OCI-LY1 (cell line): ENCODE measurements at regions not wholly inside any gene's neighbourhood (a gene's known extent, or its start where the extent isn't known, plus 50 kb on each side); places are given as distances from the start of the nearest gene placed in this dataset.

ENCODE experiments used
- H2AFZ ChIP-seq: fragments of 200-600 bp; sonication (generic), shearing (Covaris generic); 2 replicates; pipeline ENCODE4 v1.6.0; 2014; ENCODE audit warnings: antibody characterized with exemption, mild to moderate bottlenecking, low read length
- H3F3A ChIP-seq: fragments of 200-600 bp; sonication (generic), shearing (Covaris generic); 2 replicates; pipeline ENCODE4 v1.6.0; 2014; ENCODE audit warnings: mild to moderate bottlenecking, antibody characterized with exemption, low read length, moderate library complexity; ENCODE audit not compliant: insufficient read depth
- H3K27ac ChIP-seq: fragments of 200-600 bp; sonication (generic); 2 replicates; pipeline ENCODE4 v1.5.1; 2014; ENCODE audit warnings: low read length, mixed run types, mild to moderate bottlenecking, low read depth; ENCODE audit not compliant: poor library complexity, severe bottlenecking
- H3K27me3 ChIP-seq: fragments of 200-600 bp; sonication (generic); 2 replicates; pipeline ENCODE4 v1.6.0; 2014; ENCODE audit warnings: antibody characterized with exemption, mild to moderate bottlenecking, low read length, moderate library complexity; ENCODE audit not compliant: insufficient read depth
- H3K36me3 ChIP-seq: fragments of 200-600 bp; sonication (generic); 2 replicates; pipeline ENCODE4 v1.6.1; 2014; ENCODE audit warnings: mild to moderate bottlenecking, antibody characterized with exemption, low read length, moderate library complexity, mixed read lengths; ENCODE audit not compliant: insufficient read depth
- H3K4me1 ChIP-seq: fragments of 200-600 bp; sonication (generic); 2 replicates; pipeline ENCODE4 v1.5.1; 2014; ENCODE audit warnings: mild to moderate bottlenecking, low read length, moderate library complexity; ENCODE audit not compliant: insufficient read depth, severe bottlenecking
- H3K4me2 ChIP-seq: fragments of 200-600 bp; sonication (generic), shearing (Covaris generic); 2 replicates; pipeline ENCODE4 v1.6.1; 2014; ENCODE audit warnings: low read length
- H3K4me3 ChIP-seq: fragments of 200-600 bp; sonication (generic); 2 replicates; pipeline ENCODE4 v1.5.1; 2014; ENCODE audit warnings: low read length, low read depth, mild to moderate bottlenecking, mixed read lengths; ENCODE audit not compliant: poor library complexity, severe bottlenecking
- H3K79me2 ChIP-seq: fragments of 200-600 bp; shearing (Covaris generic); 2 replicates; pipeline ENCODE4 v1.6.1; 2016; ENCODE audit warnings: mixed run types, low read length, mixed read lengths; ENCODE audit not compliant: insufficient read depth
- H3K9ac ChIP-seq: fragments of 200-600 bp; sonication (generic), shearing (Covaris generic); 2 replicates; pipeline ENCODE4 v1.6.1; 2014; ENCODE audit warnings: mild to moderate bottlenecking, low read length, mixed read lengths
- H3K9me2 ChIP-seq: fragments of 200-600 bp; sonication (generic), shearing (Covaris generic); 2 replicates; pipeline ENCODE4 v1.6.1; 2014; ENCODE audit warnings: low read depth, mild to moderate bottlenecking, low read length, mixed read lengths
- H3K9me3 ChIP-seq: fragments of 200-600 bp; shearing (Covaris generic); 2 replicates; pipeline ENCODE4 v1.6.1; 2014; ENCODE audit warnings: low read length, mixed read lengths
- H4K20me1 ChIP-seq: fragments of 200-600 bp; sonication (generic), shearing (Covaris generic); 2 replicates; pipeline ENCODE4 v1.6.0; 2016; ENCODE audit warnings: mild to moderate bottlenecking, low read length; ENCODE audit not compliant: insufficient read depth
- EZH2 ChIP-seq: fragments of 200-600 bp; sonication (generic), shearing (Covaris generic); IDR thresholded peaks from 2 replicates; pipeline ENCODE4 v1.8.0; 2017; ENCODE audit warnings: borderline replicate concordance, mixed run types, mild to moderate bottlenecking, antibody characterized with exemption, low read length, moderate library complexity, mixed read lengths
- TF ChIP-seq, protein P1 (sequence below): fragments of 200-600 bp; sonication (generic), shearing (Covaris generic); IDR thresholded peaks from 2 replicates; pipeline ENCODE4 v1.5.1; 2017; ENCODE audit warnings: mild to moderate bottlenecking, antibody characterized with exemption, low read length, moderate library complexity, mixed read lengths

DNA sequence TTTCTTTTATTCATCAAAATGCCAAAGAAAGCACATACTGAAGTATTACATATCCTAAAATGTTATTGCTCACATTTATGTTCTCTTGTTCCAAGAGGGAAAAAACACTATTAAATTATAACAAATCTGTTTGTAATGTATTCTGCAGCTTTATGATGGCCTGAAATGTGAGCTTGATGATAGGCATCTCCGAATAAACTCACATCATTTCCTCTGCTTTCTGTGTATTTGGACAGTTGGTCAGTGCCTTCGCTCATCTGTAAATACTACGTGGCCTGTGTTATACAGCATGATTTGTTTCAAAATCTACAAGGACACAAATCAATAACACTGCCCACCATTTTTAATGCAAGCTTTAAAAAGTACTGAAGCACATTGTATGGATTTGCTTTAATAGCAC is 672.8 kb upstream of the SYT4 start:
- Histone ChIP-seq H3K4me3 (no peak overlapping the region), H3K79me2 (no peaks in the 10 kb centered on the region), H3K36me3 (no peaks in the 10 kb centered on the region), H2AFZ (no peak overlapping the region), H4K20me1 (no peaks in the 10 kb centered on the region), H3K9ac (no peak overlapping the region), H3K27me3 (no peaks in the 10 kb centered on the region), H3F3A (no peaks in the 10 kb centered on the region), H3K27ac (no peak overlapping the region), H3K9me2 (no peaks in the 10 kb centered on the region), H3K9me3 (no peaks in the 10 kb centered on the region), H3K4me2 (no peak overlapping the region), H3K4me1 (no peaks in the 10 kb centered on the region)
- TF ChIP-seq, protein P1, sequence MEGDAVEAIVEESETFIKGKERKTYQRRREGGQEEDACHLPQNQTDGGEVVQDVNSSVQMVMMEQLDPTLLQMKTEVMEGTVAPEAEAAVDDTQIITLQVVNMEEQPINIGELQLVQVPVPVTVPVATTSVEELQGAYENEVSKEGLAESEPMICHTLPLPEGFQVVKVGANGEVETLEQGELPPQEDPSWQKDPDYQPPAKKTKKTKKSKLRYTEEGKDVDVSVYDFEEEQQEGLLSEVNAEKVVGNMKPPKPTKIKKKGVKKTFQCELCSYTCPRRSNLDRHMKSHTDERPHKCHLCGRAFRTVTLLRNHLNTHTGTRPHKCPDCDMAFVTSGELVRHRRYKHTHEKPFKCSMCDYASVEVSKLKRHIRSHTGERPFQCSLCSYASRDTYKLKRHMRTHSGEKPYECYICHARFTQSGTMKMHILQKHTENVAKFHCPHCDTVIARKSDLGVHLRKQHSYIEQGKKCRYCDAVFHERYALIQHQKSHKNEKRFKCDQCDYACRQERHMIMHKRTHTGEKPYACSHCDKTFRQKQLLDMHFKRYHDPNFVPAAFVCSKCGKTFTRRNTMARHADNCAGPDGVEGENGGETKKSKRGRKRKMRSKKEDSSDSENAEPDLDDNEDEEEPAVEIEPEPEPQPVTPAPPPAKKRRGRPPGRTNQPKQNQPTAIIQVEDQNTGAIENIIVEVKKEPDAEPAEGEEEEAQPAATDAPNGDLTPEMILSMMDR, result no peak
- TF ChIP-seq EZH2, result no peak

DNA sequence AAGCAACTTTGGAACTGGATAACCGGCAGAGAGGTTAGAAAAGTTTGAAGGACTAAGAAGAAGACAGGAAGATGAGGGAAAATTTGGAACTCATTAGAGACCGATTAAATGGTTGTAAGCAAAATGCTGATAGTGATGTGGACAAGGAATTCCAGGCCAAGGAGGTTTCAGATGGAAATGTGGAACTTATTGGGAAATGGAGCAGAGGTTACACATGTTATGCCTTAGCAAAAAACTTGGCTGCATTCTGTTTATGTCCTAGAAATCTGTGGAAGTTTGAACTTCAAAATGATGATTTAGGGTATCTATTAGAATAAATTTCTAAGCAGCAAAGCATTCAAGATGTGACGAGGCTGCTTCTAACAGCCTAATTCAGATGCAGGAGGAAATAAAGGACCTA is 675.1 kb upstream of the SYT4 start:
- no peaks in the 10 kb centered on the region for H3K9me3 ChIP-seq
- no peak overlapping the region for H3K4me2 ChIP-seq
- no peaks in the 10 kb centered on the region for H3K36me3 ChIP-seq
- TF ChIP-seq, protein P1, result no peak
- TF ChIP-seq EZH2, result no peak
- H3K27me3 ChIP-seq, result no peaks in the 10 kb centered on the region
- H3K79me2 ChIP-seq, result no peaks in the 10 kb centered on the region
- no peaks in the 10 kb centered on the region for H3K4me1 ChIP-seq
- H3K4me3 ChIP-seq, result no peak overlapping the region
- no peak overlapping the region for H3K9ac ChIP-seq
- H4K20me1 ChIP-seq, result no peaks in the 10 kb centered on the region
- no peak overlapping the region for H2AFZ ChIP-seq
- H3K27ac ChIP-seq, result no peak overlapping the region
- no peaks in the 10 kb centered on the region for H3F3A ChIP-seq
- no peaks in the 10 kb centered on the region for H3K9me2 ChIP-seq

DNA sequence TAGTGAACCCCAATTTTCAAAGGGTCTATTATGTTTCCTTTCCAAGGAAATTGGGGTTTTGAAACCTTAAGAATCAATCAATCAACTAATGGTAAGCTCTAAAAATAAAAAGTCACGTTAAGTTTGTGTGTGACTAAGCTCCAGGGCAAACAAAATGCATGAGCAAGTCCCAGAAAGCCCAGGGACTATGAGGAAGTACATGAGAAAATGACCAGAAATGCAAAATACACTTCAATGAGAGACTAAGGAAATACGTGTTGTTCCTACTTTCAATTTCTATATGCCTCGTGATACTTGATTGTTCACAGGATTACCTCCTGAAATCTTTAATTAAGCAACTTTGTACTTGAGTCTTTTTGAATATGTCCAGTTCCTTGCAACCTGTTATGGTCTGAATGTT is 684.4 kb upstream of the SYT4 start:
- Histone ChIP-seq H4K20me1 (no peaks in the 10 kb centered on the region), H3K27ac (no peak overlapping the region), H2AFZ (no peak overlapping the region), H3K4me1 (no peaks in the 10 kb centered on the region), H3K9me2 (no peaks in the 10 kb centered on the region), H3K9me3 (no peaks in the 10 kb centered on the region), H3K9ac (no peak overlapping the region), H3F3A (no peaks in the 10 kb centered on the region), H3K27me3 (no peaks in the 10 kb centered on the region), H3K4me3 (no peak overlapping the region), H3K79me2 (no peaks in the 10 kb centered on the region), H3K4me2 (no peak overlapping the region), H3K36me3 (no peaks in the 10 kb centered on the region)
- TF ChIP-seq EZH2, result no peak

DNA sequence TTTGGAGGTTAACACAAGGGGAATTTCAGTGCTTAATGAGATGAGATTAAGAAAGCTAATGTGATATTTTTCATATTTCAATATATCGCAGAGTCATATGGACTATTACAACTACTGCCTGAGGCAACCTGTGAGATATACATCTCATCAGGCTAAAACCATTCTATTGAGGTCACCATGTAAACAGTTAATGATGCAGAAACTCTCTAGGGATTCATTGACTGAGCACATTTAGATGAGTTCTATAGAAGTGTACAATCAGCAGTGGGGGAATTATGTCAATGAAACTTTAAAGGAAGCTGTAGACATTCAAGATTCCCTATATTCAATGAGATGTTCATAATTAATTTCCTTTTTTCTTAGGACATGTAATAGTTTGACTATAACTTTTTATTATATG is 687.4 kb upstream of the SYT4 start:
- Histone ChIP-seq H3K4me1 (no peaks in the 10 kb centered on the region), H3K9ac (no peak overlapping the region), H3K4me2 (no peak overlapping the region), H3K9me2 (no peaks in the 10 kb centered on the region), H3K4me3 (no peak overlapping the region), H4K20me1 (no peaks in the 10 kb centered on the region), H2AFZ (no peak overlapping the region), H3K36me3 (no peaks in the 10 kb centered on the region), H3F3A (no peaks in the 10 kb centered on the region), H3K27me3 (no peaks in the 10 kb centered on the region), H3K9me3 (no peaks in the 10 kb centered on the region), H3K79me2 (no peaks in the 10 kb centered on the region), H3K27ac (no peak overlapping the region)
- TF ChIP-seq, protein P1, result no peak
- TF ChIP-seq EZH2, result no peak
